Breast epithelium (tissue), 3 donors: ENCODE measurements at regions not wholly inside any gene's neighbourhood (a gene's known extent, or its start where the extent isn't known, plus 50 kb on each side); places are given as distances from the start of the nearest gene placed in this dataset.

Experiments
- POLR2A ChIP-seq: fragments of 450-650 bp; IDR thresholded peaks from one replicate; pipeline ENCODE4 v1.6.1; 2016; ENCODE audit warnings: antibody characterized with exemption, mild to moderate bottlenecking, moderate library complexity
- POLR2AphosphoS5 ChIP-seq, 3 donors: sonication (generic); formaldehyde crosslinking; IDR thresholded peaks; one replicate each; pipeline ENCODE4 v1.6.1; 2017; ENCODE audit warnings: antibody characterized with exemption in 3 of 3
- TF ChIP-seq, protein P1 (sequence below), 3 donors: fragments of 450-650 bp; IDR thresholded peaks; one replicate each; pipeline ENCODE4 v1.5.1; 2016 to 2017; ENCODE audit warnings: antibody characterized with exemption in 3 of 3, mild to moderate bottlenecking in 3 of 3, moderate library complexity in 3 of 3

DNA sequence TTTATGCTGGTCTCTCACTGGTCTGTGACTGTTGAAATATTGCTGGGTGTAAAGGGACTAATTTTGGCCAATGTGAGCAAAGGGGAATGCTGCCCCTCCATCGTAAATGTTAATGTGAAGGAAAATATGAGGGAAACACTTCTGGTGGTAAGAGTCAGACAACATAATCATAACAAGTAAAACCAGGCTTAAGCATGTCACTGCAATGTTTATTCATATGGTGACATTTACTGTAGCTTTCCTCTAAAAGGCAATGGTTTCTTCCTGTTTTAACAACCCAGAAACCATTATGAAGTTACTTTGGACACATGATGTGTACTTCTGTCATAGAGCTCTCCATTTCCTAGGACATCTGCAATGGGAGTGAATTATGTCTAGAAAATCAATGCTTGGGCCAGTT is 358.0 kb downstream of the LMO4 start:
- TF ChIP-seq, protein P1, sequence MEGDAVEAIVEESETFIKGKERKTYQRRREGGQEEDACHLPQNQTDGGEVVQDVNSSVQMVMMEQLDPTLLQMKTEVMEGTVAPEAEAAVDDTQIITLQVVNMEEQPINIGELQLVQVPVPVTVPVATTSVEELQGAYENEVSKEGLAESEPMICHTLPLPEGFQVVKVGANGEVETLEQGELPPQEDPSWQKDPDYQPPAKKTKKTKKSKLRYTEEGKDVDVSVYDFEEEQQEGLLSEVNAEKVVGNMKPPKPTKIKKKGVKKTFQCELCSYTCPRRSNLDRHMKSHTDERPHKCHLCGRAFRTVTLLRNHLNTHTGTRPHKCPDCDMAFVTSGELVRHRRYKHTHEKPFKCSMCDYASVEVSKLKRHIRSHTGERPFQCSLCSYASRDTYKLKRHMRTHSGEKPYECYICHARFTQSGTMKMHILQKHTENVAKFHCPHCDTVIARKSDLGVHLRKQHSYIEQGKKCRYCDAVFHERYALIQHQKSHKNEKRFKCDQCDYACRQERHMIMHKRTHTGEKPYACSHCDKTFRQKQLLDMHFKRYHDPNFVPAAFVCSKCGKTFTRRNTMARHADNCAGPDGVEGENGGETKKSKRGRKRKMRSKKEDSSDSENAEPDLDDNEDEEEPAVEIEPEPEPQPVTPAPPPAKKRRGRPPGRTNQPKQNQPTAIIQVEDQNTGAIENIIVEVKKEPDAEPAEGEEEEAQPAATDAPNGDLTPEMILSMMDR (IDR thresholded peaks at IDR 0.05) = no peak
- no peak for TF ChIP-seq POLR2A
- no peak for TF ChIP-seq POLR2AphosphoS5 (IDR thresholded peaks at IDR 0.05)
